ENCODE measurements at regions not wholly inside any gene's neighbourhood (a gene's known extent, or its start where the extent isn't known, plus 50 kb on each side); places are given as distances from the start of the nearest gene placed in this dataset.

DNA sequence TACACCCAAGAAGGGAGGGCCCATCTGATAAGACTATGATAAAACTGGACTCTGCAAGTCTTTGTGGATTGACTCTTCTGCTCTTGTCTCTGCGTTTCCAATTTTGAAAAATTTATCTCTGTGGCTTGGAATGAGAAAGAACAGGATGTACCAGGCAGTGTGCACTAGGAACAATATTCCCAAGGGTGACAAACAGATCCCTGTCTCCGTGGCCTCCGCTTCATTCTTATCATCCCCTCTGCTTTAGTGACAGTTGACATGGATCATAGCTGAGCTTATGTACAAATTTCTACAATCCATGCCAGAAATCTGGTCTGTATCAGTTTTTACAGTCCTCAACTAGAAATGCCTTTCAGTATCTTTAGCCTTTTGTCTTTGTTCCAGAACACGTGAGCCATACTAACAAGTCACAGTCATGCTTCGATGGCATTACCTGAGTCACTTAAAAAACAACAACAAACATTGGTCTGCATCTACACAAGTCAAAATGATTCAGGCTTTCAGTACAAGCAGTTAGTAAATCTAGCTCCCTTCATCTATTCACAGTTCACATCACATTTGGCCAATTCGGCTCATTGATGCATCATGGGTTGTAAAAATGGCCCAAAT is 393.6 kb upstream of the CELF2 start:
- H3K27me3 ChIP-seq (ENCODE audit: low read depth): no peaks in the 10 kb centered on the region
- no peak overlapping the region for H3K4me3 ChIP-seq
- DNase-seq (ENCODE audit: low spot score in 2 of 2): no peak
- no peaks in the 10 kb centered on the region for H3K36me3 ChIP-seq (replicated peaks)
- in situ Hi-C loops (cut with MboI; ENCODE audit: low sequenced_read_pairs): no loop called here
- H3K9me3 ChIP-seq: no peaks in the 10 kb centered on the region
- H3K4me1 ChIP-seq: no peaks in the 10 kb centered on the region

DNA sequence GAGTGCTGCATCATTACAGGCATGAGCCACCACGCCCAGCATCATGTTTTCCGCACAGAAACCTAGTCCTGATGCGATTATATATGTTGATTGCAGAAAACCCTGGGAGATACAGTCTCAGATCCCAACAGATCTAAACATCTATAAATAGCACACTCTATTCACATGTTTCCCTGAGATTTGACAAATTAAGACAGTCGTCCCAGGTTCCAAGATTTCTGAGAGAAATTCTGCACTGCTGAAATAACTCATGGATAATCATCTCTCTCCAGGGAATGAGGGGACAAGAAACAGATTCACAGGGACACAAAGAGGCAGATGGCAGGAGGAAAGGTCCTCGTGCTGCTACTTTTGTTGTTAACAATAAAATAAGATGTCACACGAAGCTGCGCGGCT is 393.1 kb upstream of the CELF2 start:
- no peak for DNase-seq (ENCODE audit: low spot score in 2 of 2)
- Histone ChIP-seq H3K36me3 (replicated peaks) (no peaks in the 10 kb centered on the region), H3K27me3 (ENCODE audit: low read depth) (no peaks in the 10 kb centered on the region), H3K4me1 (no peaks in the 10 kb centered on the region), H3K9me3 (no peaks in the 10 kb centered on the region), H3K4me3 (no peak overlapping the region)
- in situ Hi-C loops (cut with MboI; ENCODE audit: low sequenced_read_pairs): no loop called here

DNA sequence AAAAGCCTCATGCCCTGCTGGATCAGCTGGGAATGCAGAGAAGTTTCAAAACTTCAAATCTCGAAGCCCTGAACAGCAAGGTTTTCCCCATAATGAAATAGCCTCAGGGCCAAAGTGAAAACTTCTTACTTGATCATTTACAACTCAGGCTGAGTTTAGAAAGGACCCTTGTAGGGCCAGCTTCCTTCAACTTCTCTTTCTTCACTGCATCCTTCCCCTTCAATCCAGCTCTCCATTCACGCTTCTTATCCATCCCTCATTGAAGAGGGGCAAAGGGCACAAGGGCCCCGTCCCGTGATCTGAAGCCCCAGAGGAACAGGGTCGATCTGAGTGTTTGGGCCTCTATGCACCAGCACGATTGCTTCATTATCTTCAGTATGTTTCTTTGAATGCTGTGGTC is 392.2 kb upstream of the CELF2 start:
- no peak for DNase-seq (ENCODE audit: low spot score in 2 of 2)
- H3K27me3 ChIP-seq (ENCODE audit: low read depth): no peaks in the 10 kb centered on the region
- in situ Hi-C loops (cut with MboI; ENCODE audit: low sequenced_read_pairs): no loop called here
- no peaks in the 10 kb centered on the region for H3K9me3 ChIP-seq
- H3K4me1 ChIP-seq: no peaks in the 10 kb centered on the region
- H3K36me3 ChIP-seq (replicated peaks): no peaks in the 10 kb centered on the region
- no peak overlapping the region for H3K4me3 ChIP-seq

DNA sequence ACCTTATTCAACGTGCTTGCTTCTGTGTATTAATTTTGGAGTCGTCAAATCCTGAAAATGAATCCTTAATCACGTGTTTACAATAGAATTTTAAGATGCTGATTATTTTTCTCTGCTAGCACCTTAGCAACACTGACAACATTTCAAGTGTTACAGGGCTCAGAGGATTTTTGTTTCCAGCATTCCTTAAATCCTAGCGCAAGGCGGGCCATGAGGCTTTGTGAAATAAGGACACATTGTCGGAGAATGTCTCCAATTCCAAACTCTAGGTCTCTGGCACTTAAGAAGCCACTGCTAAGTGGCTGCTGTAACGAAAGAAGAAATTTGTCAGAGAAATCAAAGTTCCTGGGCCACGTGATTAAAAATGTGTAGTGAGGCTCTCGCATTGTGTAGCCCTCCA is 390.9 kb upstream of the CELF2 start:
- H3K9me3 ChIP-seq: no peaks in the 10 kb centered on the region
- no peak overlapping the region for H3K4me3 ChIP-seq
- no peaks in the 10 kb centered on the region for H3K27me3 ChIP-seq (ENCODE audit: low read depth)
- in situ Hi-C loops (cut with MboI; ENCODE audit: low sequenced_read_pairs): no loop called here
- H3K4me1 ChIP-seq: no peaks in the 10 kb centered on the region
- H3K36me3 ChIP-seq (replicated peaks): no peaks in the 10 kb centered on the region
- DNase-seq (ENCODE audit: low spot score in 2 of 2): no peak

DNA sequence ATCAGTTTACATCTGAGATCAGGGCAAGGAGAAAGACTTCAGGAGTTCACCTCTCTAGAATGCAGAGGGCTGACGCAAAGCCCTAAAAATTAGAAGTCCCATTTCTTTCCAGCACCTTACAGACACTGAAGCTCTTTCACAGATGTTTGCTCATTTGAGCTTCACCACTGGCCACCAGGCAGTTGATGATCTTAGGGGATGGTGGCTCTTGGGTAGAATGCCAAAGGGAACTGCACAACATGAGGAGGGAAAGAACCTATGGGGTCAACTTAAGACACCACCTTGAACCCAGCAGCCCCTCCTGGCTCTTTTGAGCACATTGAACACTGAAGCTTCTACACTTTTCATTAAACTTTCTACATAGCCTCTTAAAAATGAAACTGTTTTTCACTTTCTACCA is 390.3 kb upstream of the CELF2 start:
- no peaks in the 10 kb centered on the region for H3K27me3 ChIP-seq (ENCODE audit: low read depth)
- in situ Hi-C loops (cut with MboI; ENCODE audit: low sequenced_read_pairs): no loop called here
- no peak for DNase-seq (ENCODE audit: low spot score in 2 of 2)
- no peaks in the 10 kb centered on the region for H3K9me3 ChIP-seq
- no peak overlapping the region for H3K4me3 ChIP-seq
- no peaks in the 10 kb centered on the region for H3K4me1 ChIP-seq
- H3K36me3 ChIP-seq (replicated peaks): no peaks in the 10 kb centered on the region

DNA sequence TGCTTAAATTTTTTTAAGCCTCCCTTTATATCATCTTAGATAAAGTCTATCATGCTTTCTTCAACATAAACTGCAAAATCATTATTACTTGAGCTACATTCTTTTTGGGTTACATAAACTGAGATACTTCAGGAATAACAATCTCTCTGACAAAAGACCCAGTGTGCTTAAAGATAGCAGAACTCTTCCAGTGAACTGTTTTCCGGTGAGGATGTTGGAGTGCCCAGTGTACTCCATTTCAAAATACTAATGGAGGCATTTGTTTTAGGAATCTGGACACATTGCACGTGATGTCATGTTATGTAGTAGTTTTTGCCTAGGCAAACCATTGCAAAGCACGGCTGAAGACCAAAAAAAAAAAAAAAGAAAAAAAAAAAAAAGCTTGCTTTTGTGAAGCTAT is 388.2 kb upstream of the CELF2 start:
- in situ Hi-C loops (cut with MboI; ENCODE audit: low sequenced_read_pairs): no loop called here
- H3K4me3 ChIP-seq: no peak overlapping the region
- H3K36me3 ChIP-seq (replicated peaks): no peaks in the 10 kb centered on the region
- no peaks in the 10 kb centered on the region for H3K4me1 ChIP-seq
- H3K9me3 ChIP-seq: no peaks in the 10 kb centered on the region
- DNase-seq (ENCODE audit: low spot score in 2 of 2): no peak
- no peaks in the 10 kb centered on the region for H3K27me3 ChIP-seq (ENCODE audit: low read depth)

DNA sequence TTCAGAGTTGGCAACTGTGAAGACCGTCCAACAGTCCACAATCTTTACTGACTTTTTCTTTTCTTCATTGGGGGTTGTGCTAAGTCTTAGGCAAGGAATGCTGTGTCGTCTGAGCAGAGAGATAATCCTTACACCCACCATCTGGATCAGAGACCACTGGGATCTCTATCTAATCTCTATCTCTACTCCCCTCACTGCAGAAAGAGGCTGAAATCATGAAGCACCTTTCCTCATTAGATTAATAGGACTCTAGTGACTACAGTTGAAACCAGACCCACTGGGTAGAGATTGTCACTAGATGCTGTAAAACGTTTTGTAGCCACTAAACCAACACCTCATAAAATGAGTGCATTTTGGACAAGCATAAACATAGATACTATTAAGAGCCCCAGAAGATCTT is 387.4 kb upstream of the CELF2 start:
- Histone ChIP-seq H3K4me3 (no peak overlapping the region), H3K36me3 (replicated peaks) (no peaks in the 10 kb centered on the region), H3K27me3 (ENCODE audit: low read depth) (no peaks in the 10 kb centered on the region), H3K4me1 (no peaks in the 10 kb centered on the region), H3K9me3 (no peaks in the 10 kb centered on the region)
- no peak for DNase-seq (ENCODE audit: low spot score in 2 of 2)
- in situ Hi-C loops (cut with MboI; ENCODE audit: low sequenced_read_pairs): no loop called here

DNA sequence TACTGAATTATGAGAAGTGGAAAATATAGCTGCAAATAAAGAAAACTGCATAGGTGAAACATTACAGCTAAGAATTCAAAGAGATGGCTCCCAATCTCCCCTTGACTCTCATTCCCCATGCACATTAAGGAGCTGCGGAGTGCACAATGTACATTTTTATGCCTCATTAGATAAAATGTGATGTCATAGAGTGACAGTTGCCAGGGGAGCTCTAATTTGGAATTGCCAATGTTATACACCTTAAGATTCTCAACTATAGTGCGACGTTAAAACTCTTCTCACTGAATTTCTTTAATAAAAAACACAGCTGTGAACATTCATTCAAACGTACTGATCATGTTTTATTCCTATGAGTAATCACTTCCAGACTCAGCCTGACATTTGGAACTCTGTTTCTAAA is 386.9 kb upstream of the CELF2 start:
- no peaks in the 10 kb centered on the region for H3K36me3 ChIP-seq (replicated peaks)
- H3K4me3 ChIP-seq: no peak overlapping the region
- DNase-seq (ENCODE audit: low spot score in 2 of 2): no peak
- no peaks in the 10 kb centered on the region for H3K4me1 ChIP-seq
- H3K27me3 ChIP-seq (ENCODE audit: low read depth): no peaks in the 10 kb centered on the region
- no peaks in the 10 kb centered on the region for H3K9me3 ChIP-seq
- in situ Hi-C loops (cut with MboI; ENCODE audit: low sequenced_read_pairs): no loop called here

DNA sequence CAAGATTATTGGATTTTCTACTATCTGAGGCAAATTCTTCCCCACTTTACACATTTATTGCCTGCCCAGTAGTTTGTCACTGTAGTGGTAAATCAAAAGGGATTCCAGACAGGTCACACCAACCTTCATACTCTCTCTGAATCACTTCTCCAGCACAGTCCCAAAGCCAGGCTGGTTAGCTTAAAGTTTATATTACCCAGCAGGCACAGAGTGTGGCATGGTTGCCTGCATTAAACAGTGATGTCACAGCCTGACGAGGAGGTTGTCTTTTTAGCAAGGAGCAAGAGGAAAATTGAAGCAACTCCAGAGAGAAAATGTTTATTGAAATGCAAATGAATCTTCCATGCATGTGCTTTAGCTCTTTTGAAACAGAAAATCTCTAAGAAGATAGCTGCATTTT is 375.5 kb upstream of the CELF2 start:
- no peak overlapping the region for H3K4me3 ChIP-seq
- in situ Hi-C loops (cut with MboI; ENCODE audit: low sequenced_read_pairs): no loop called here
- H3K9me3 ChIP-seq: no peaks in the 10 kb centered on the region
- no peaks in the 10 kb centered on the region for H3K36me3 ChIP-seq (replicated peaks)
- no peaks in the 10 kb centered on the region; the same call in 1 of the 2 replicates for H3K4me1 ChIP-seq
- DNase-seq (ENCODE audit: low spot score in 2 of 2): peak in 1 of 2 experiments; percentile 8
- H3K27me3 ChIP-seq (ENCODE audit: low read depth): no peaks in the 10 kb centered on the region

DNA sequence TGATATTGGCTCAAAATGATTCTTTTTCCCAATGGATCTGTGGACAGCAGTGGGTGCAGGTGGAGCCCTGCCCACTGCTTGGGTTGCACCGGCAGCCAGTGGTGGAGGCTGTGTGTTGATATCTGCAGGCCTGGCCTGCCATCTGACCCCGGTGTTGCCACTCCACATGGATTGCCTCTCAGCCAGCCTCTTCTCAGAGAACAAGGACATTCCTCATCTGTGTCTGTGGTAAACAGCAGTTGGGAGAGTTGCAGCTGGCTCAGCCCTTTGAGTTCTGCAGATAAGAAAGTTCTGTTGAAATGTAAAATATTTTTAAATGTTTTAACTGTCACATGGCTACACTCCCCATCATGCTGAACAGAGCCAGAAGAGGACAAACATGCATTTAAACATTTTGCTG is 374.9 kb upstream of the CELF2 start:
- Histone ChIP-seq H3K36me3 (replicated peaks) (no peaks in the 10 kb centered on the region), H3K4me1 (no peaks in the 10 kb centered on the region; the same call in 1 of the 2 replicates), H3K4me3 (no peak overlapping the region), H3K9me3 (no peaks in the 10 kb centered on the region), H3K27me3 (ENCODE audit: low read depth) (no peaks in the 10 kb centered on the region)
- in situ Hi-C loops (cut with MboI; ENCODE audit: low sequenced_read_pairs): no loop called here
- no peak for DNase-seq (ENCODE audit: low spot score in 2 of 2)

DNA sequence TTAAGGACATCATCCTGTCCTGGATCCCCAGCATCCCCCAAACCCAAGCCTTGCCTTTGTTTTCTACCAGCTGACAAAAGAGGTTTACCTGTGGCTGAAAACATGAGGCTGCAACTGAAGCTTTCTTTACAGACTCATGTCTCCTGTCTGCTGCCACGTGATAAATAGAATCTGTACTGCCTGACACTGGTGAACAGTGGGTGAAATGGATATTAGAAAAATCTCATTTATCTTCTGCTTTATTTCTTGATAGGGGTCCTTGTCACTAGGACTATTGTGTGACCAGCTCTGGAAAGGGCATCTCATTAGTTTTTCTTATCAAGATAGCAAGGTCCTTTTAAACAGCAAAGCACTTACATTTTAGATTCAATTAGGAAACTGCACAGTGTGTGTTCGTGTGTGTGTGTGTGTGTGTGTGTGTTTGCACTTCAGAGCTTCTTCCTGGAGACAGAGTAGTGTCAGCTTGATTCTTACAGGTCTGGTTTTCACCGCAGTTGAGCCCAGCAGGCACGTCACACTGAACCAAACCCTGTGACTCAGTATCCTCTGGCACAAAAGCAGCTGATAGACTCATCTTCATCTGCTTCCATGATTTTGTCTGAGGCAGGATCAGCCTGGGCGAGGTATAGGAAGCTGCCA is 373.5 kb upstream of the CELF2 start:
- Histone ChIP-seq H3K36me3 (replicated peaks) (no peaks in the 10 kb centered on the region), H3K9me3 (no peaks in the 10 kb centered on the region), H3K4me3 (no peak overlapping the region), H3K4me1 (no peaks in the 10 kb centered on the region; the same call in 1 of the 2 replicates), H3K27me3 (ENCODE audit: low read depth) (no peaks in the 10 kb centered on the region)
- no peak for DNase-seq (ENCODE audit: low spot score in 2 of 2)
- in situ Hi-C loops (cut with MboI; ENCODE audit: low sequenced_read_pairs): no loop called here

DNA sequence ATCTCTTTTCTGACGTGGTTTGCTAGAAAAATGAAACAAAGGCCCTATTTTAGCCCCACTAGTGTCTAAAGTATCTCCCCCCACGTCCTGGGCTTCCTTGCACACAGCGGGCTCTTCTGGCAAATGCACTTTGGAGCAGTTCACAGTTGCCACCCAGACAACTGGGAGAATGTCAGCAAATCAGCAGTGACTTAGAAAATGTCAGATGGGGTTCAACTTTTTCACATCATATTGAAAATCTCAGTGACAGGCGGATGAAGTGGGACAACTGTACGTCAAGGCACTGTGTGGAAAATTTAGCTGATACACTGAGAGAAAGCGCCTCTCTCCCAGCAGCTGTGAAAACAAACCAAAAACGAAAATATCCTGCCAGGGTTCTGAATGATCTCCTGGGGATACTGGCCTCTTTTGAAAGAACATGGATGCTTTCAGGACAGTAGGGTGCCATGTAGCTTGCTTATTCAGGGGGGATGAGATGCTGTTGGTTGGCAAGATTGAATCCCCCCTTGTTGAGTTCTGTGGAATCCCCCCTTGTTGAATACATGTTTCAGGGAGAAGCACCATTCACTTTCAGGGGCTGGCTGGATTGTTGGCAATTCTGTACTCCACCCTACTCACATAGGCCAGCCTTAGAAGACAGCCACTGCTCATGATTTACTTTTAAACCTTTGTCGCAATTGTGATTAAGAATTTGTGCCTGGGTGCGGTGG is 372.8 kb upstream of the CELF2 start:
- Histone ChIP-seq H3K27me3 (ENCODE audit: low read depth) (no peaks in the 10 kb centered on the region), H3K9me3 (no peaks in the 10 kb centered on the region), H3K4me1 (no peaks in the 10 kb centered on the region; the same call in 1 of the 2 replicates), H3K4me3 (no peak overlapping the region), H3K36me3 (replicated peaks) (no peaks in the 10 kb centered on the region)
- in situ Hi-C loops (cut with MboI; ENCODE audit: low sequenced_read_pairs): no loop called here
- DNase-seq (ENCODE audit: low spot score in 2 of 2): no peak

DNA sequence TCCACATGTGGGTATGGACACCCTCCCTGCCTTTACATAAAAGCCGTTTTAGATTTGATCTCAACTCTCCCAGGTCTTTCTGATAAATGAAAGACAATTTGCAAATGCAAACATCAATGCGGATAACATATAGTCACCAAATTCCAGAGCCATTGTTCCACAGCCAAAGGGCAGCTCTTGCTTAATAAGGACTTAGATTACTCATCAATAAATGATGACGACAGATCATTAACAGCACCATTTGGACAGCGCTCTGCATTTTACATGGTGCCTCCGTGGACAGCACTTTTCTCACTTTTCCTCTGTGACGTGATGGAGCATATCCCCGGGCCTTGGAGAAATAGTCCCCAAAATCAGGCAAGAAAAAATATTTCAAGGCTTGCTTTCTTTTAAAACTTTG is 370.3 kb upstream of the CELF2 start:
- Histone ChIP-seq H3K4me3 (no peak overlapping the region), H3K27me3 (ENCODE audit: low read depth) (no peaks in the 10 kb centered on the region), H3K4me1 (no peaks in the 10 kb centered on the region; the same call in 1 of the 2 replicates), H3K36me3 (replicated peaks) (no peaks in the 10 kb centered on the region), H3K9me3 (no peaks in the 10 kb centered on the region)
- in situ Hi-C loops (cut with MboI; ENCODE audit: low sequenced_read_pairs): no loop called here
- DNase-seq (ENCODE audit: low spot score in 2 of 2): no peak

DNA sequence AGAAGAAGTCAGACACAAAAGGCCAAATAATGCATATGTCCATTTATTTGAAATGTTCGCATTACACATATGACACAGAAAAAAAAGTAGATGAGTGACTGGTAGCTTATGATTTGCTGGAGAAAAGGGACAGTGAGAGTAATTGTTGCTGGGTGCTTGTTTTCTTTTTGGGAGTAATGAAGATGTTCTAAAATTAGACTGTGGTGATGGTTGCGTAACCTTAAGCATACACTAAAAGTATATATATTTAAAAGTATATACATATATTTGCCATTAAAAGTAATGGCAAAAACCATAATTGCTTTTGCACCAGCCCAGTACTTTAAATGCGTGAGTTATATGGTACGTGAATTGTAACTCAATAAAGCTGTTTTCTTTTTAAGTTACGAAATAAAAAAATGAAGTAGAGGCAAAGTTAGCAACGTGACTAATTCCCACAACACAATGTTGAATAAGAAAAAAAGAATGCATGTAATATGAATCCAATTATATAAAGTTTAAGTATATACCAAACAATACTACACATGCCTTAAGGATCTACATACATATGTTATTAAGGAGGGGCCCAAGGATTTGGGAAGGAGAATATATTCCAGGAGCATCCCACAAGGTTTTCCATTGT is 360.4 kb upstream of the CELF2 start:
- no peak for DNase-seq (ENCODE audit: low spot score in 2 of 2)
- H3K27me3 ChIP-seq (ENCODE audit: low read depth): no peaks in the 10 kb centered on the region
- in situ Hi-C loops (cut with MboI; ENCODE audit: low sequenced_read_pairs): no loop called here
- no peaks in the 10 kb centered on the region for H3K9me3 ChIP-seq
- H3K4me1 ChIP-seq: no peaks in the 10 kb centered on the region
- no peak overlapping the region for H3K4me3 ChIP-seq
- no peaks in the 10 kb centered on the region for H3K36me3 ChIP-seq (replicated peaks)

Measured in HAP-1 (cell line).